ENCODE measurements at regions not wholly inside any gene's neighbourhood (a gene's known extent, or its start where the extent isn't known, plus 50 kb on each side); places are given as distances from the start of the nearest gene placed in this dataset.

DNA sequence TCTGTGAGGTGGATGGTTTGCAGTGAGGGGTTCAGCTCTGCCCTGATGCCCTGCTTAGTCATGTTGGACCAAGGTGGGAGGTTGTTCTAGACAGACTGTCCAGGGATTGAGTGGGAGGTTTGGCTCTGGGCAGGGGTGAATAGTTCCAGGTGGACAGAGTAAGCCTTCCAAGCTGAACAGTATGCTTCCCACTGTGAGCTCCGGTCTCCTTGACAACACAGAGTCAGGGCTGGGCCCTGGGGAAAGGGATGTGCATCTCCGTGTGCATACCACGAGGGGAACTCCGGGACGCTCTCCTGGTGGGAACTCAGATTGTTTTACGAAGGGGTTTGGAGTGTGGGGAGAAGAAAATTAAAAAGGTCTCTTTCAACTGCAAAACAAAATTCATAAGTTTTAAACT, 174.7 kb downstream of the DHX35 start:
- Histone ChIP-seq H3K4me3 (no peak overlapping the region), H3K36me3 (no peaks in the 10 kb centered on the region), H3K27ac (no peak overlapping the region), H3K27me3 (peaks cover 0 to 13% (median 0%) of the 10 kb centered on the region in 3 donors), H3K4me1 (no peaks in the 10 kb centered on the region), H3K9me3 (no peaks in the 10 kb centered on the region)
- intact Hi-C loops (cut with DNase I), result no loop called here
- 74 to 78% methylated on average over 6 of the region's 6 CpGs for WGBS, 2 donors
- DNase-seq, result no peak
- TF ChIP-seq CTCF (IDR thresholded peaks at IDR 0.05) (no peak), POLR2AphosphoS5 (IDR thresholded peaks at IDR 0.05) (no peak), POLR2A (IDR thresholded peaks at IDR 0.05) (no peak), EP300 (IDR thresholded peaks at IDR 0.05) (no peak)

GRCh38 chr20:39135885-39136544, 173.9 kb downstream of the DHX35 start:
- 87 to 93% methylated on average over 15 of the region's 15 CpGs for WGBS, 2 donors

DNA sequence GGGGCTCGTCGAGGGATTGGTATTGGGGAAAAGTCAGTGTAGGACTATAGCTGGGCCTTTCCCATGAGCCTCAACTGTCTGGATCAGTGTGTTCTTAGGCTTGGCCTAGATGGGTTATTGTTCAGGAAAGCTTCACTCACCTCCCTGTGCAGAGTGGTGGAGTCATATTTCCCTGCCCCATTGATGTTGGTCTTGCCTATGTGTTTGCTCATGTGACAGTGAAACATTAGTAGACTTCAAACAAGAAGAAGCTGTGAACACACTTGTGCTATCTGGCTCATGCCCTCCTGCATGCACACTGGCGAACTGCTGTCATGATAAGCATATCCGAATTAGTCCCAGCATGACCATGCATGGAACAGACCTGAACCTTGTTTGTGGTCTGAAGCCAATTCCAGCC, 171.1 kb downstream of the DHX35 start:
- DNase-seq, result no peak
- Histone ChIP-seq H3K27me3 (no peaks in the 10 kb centered on the region), H3K9me3 (no peaks in the 10 kb centered on the region), H3K36me3 (no peaks in the 10 kb centered on the region), H3K4me3 (no peak overlapping the region), H3K4me1 (no peaks in the 10 kb centered on the region), H3K27ac (no peak overlapping the region)
- intact Hi-C loops (cut with DNase I), result no loop called here
- TF ChIP-seq POLR2AphosphoS5 (IDR thresholded peaks at IDR 0.05), result no peak
- TF ChIP-seq EP300 (IDR thresholded peaks at IDR 0.05), result no peak
- no peak for TF ChIP-seq POLR2A (IDR thresholded peaks at IDR 0.05)
- no peak for TF ChIP-seq CTCF (IDR thresholded peaks at IDR 0.05)
- WGBS, 2 donors, result 90 to 91% methylated on average over 4 of the region's 4 CpGs

More at GRCh38 chr20:39135885-39136544, 173.9 kb downstream of the DHX35 start:
- peaks cover 0 to 13% (median 0%) of the 10 kb centered on the region in 3 donors for H3K27me3 ChIP-seq
- H3K9me3 ChIP-seq, result no peaks in the 10 kb centered on the region
- no peak for TF ChIP-seq CTCF (IDR thresholded peaks at IDR 0.05)
- no peak for TF ChIP-seq POLR2A (IDR thresholded peaks at IDR 0.05)
- TF ChIP-seq POLR2AphosphoS5 (IDR thresholded peaks at IDR 0.05), result no peak
- no peak for TF ChIP-seq EP300 (IDR thresholded peaks at IDR 0.05)
- H3K4me1 ChIP-seq, result no peaks in the 10 kb centered on the region
- DNase-seq, result no peak
- H3K27ac ChIP-seq, result no peak overlapping the region
- H3K36me3 ChIP-seq, result no peaks in the 10 kb centered on the region
- H3K4me3 ChIP-seq, result no peak overlapping the region
- intact Hi-C loops (cut with DNase I), result no loop called here

DNA sequence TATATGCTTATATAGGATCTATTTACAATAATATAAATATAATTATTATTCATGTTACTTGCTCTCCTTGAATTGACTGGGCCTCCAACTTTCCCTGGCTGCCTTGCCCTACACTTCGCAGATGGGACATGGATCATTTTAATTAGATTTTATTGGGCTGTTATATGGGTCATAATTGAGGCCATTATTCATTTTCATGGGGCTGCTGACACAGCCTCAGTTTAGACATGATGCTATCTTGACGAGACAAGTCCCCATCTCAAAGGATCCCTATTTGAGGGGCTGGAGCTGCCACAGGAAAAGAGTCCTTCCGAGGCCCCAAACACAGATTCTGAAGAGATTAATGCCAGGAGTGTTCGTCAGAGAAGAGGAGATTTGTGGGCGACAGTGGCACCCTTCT, 170.4 kb downstream of the DHX35 start:
- H3K27me3 ChIP-seq, result no peaks in the 10 kb centered on the region
- TF ChIP-seq CTCF (IDR thresholded peaks at IDR 0.05), result no peak
- no peak for TF ChIP-seq POLR2AphosphoS5 (IDR thresholded peaks at IDR 0.05)
- TF ChIP-seq POLR2A (IDR thresholded peaks at IDR 0.05), result no peak
- no peak for TF ChIP-seq EP300 (IDR thresholded peaks at IDR 0.05)
- WGBS, 2 donors, result 85 to 90% methylated on average over 5 of the region's 5 CpGs
- no peak overlapping the region for H3K27ac ChIP-seq
- H3K9me3 ChIP-seq, result no peaks in the 10 kb centered on the region
- intact Hi-C loops (cut with DNase I), result no loop called here
- no peak overlapping the region for H3K4me3 ChIP-seq
- no peaks in the 10 kb centered on the region for H3K36me3 ChIP-seq
- no peaks in the 10 kb centered on the region for H3K4me1 ChIP-seq
- DNase-seq, result no peak

DNA sequence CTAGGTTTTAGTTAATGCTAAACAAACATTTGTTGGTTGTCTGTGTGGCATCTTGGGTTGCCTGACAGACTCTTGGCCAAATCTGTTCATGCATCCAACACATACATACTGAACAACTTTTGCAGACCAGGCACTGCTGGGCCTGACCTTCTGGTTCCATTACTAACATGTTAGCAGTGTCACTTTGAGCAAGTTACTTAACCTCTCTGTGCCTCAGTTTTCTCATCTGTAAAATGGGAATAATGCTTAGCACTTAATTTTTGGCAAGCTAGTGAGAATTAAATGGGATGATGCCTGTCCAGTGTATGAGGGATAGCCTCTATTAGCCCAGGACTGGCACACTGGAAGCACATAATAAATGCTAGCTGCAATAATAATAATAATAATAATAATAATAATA, 169.9 kb downstream of the DHX35 start:
- H3K4me1 ChIP-seq, result no peaks in the 10 kb centered on the region
- H3K9me3 ChIP-seq, result no peaks in the 10 kb centered on the region
- H3K36me3 ChIP-seq, result no peaks in the 10 kb centered on the region
- no peak overlapping the region for H3K4me3 ChIP-seq
- H3K27ac ChIP-seq, result no peak overlapping the region
- no peak for DNase-seq
- intact Hi-C loops (cut with DNase I), result no loop called here
- H3K27me3 ChIP-seq, result no peaks in the 10 kb centered on the region
- no peak for TF ChIP-seq EP300 (IDR thresholded peaks at IDR 0.05)
- TF ChIP-seq CTCF (IDR thresholded peaks at IDR 0.05), result no peak
- TF ChIP-seq POLR2AphosphoS5 (IDR thresholded peaks at IDR 0.05), result no peak
- TF ChIP-seq POLR2A (IDR thresholded peaks at IDR 0.05), result no peak

All from sigmoid colon (tissue), 6 donors.